ENCODE measurements at regions not wholly inside any gene's neighbourhood (a gene's known extent, or its start where the extent isn't known, plus 50 kb on each side); places are given as distances from the start of the nearest gene placed in this dataset.
"Not testable (repeated sequence)": the region's sequence is repeated elsewhere in the genome, so short reads cannot be mapped to it uniquely, and the experiment has no call there.

GRCh38 chr1:209187589-209187988, 395.9 kb upstream of the CAMK1G start:
- no peaks in the 10 kb centered on the region for H3K36me3 Mint-ChIP-seq (ENCODE audit: low read depth)
- H3K4me1 Mint-ChIP-seq (ENCODE audit: low read depth) = no peaks in the 10 kb centered on the region
- peaks cover 5% of the 10 kb centered on the region for H3K9me3 Mint-ChIP-seq
- no peak overlapping the region for H3K27ac Mint-ChIP-seq
- no peak overlapping the region for H3K4me3 Mint-ChIP-seq
- H3K27me3 Mint-ChIP-seq (ENCODE audit: low read depth) = no peaks in the 10 kb centered on the region

DNA sequence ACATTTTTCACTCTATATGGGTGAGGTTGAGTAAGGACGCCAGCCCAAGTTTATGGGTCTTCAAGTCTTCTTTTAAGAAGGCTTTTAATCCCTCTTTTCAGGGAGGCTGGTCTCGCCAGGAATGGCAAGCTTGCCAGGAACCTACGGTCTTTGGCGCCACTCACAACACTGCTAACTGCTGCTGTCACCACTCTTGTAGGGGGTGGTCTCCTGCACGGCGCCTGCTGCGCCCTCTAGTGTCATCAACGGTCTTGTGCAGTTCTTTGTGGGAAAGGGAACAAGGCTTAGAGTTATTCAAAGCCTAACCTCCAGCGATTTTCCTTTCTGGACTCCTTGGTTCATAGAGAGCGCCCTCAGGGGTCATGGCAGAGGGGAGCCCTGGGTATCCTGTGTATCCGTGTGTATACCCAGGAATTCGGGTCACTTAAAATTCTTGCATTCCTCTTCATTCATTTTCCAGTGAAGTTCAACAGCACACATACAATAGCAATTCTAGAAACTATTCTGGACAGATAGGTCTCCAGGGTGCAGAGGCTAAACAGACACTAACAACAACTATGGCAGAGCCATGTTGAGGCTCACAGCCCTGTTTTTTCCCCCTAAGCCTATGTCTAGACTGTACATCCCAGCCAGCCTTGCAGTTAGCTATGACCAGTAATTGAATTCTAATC, 392.8 kb upstream of the CAMK1G start:
- Mint-ChIP-seq H3K9me3 (peaks cover 10% of the 10 kb centered on the region), H3K27me3 (ENCODE audit: low read depth) (no peaks in the 10 kb centered on the region), H3K27ac (no peak overlapping the region), H3K4me1 (ENCODE audit: low read depth) (no peaks in the 10 kb centered on the region), H3K36me3 (ENCODE audit: low read depth) (no peaks in the 10 kb centered on the region), H3K4me3 (no peak overlapping the region)

- Mint-ChIP-seq H3K27me3 (ENCODE audit: low read depth) (no peaks in the 10 kb centered on the region), H3K36me3 (ENCODE audit: low read depth) (no peaks in the 10 kb centered on the region), H3K27ac (no peak overlapping the region), H3K4me3 (no peak overlapping the region), H3K9me3 (peaks cover 15% of the 10 kb centered on the region), H3K4me1 (ENCODE audit: low read depth) (no peaks in the 10 kb centered on the region)
Observed at GRCh38 chr1:209191262-209191634, 392.3 kb upstream of the CAMK1G start.

- H3K36me3 Mint-ChIP-seq (ENCODE audit: low read depth) = no peaks in the 10 kb centered on the region
- H3K4me3 Mint-ChIP-seq = no peak overlapping the region
Observed at GRCh38 chr1:209196140-209196539, 387.4 kb upstream of the CAMK1G start.

GRCh38 chr1:209198961-209199750, 384.4 kb upstream of the CAMK1G start:
- peaks cover 3% of the 10 kb centered on the region for H3K27me3 Mint-ChIP-seq (ENCODE audit: low read depth)
- H3K4me3 Mint-ChIP-seq = no peak overlapping the region
- H3K4me1 Mint-ChIP-seq (ENCODE audit: low read depth) = no peaks in the 10 kb centered on the region
- no peaks in the 10 kb centered on the region for H3K36me3 Mint-ChIP-seq (ENCODE audit: low read depth)
- H3K9me3 Mint-ChIP-seq = peaks cover 25% of the 10 kb centered on the region
- H3K27ac Mint-ChIP-seq = no peak overlapping the region

More at GRCh38 chr1:209196140-209196539, 387.4 kb upstream of the CAMK1G start:
- peaks cover 25% of the 10 kb centered on the region for H3K9me3 Mint-ChIP-seq
- H3K4me1 Mint-ChIP-seq (ENCODE audit: low read depth) = no peaks in the 10 kb centered on the region
- H3K27me3 Mint-ChIP-seq (ENCODE audit: low read depth) = peaks cover 3% of the 10 kb centered on the region
- no peak overlapping the region for H3K27ac Mint-ChIP-seq

- Mint-ChIP-seq H3K27ac (no peak overlapping the region), H3K27me3 (ENCODE audit: low read depth) (peaks cover 10% of the 10 kb centered on the region), H3K4me3 (no peak overlapping the region), H3K9me3 (peaks cover 25% of the 10 kb centered on the region), H3K4me1 (ENCODE audit: low read depth) (no peaks in the 10 kb centered on the region), H3K36me3 (ENCODE audit: low read depth) (no peaks in the 10 kb centered on the region)
Observed at GRCh38 chr1:209199822-209200221, 383.7 kb upstream of the CAMK1G start.

GRCh38 chr1:209202321-209202720, 381.2 kb upstream of the CAMK1G start:
- not testable (repeated sequence) for H3K4me3 Mint-ChIP-seq; H3K36me3 Mint-ChIP-seq (ENCODE audit: low read depth); H3K27ac Mint-ChIP-seq; H3K4me1 Mint-ChIP-seq (ENCODE audit: low read depth); H3K9me3 Mint-ChIP-seq
- H3K27me3 Mint-ChIP-seq (ENCODE audit: low read depth) = peaks cover 28% of the 10 kb centered on the region

GRCh38 chr1:209202830-209203532, 380.5 kb upstream of the CAMK1G start:
- Mint-ChIP-seq H3K27me3 (ENCODE audit: low read depth) (peaks cover 35% of the 10 kb centered on the region), H3K27ac (no peak overlapping the region)

DNA sequence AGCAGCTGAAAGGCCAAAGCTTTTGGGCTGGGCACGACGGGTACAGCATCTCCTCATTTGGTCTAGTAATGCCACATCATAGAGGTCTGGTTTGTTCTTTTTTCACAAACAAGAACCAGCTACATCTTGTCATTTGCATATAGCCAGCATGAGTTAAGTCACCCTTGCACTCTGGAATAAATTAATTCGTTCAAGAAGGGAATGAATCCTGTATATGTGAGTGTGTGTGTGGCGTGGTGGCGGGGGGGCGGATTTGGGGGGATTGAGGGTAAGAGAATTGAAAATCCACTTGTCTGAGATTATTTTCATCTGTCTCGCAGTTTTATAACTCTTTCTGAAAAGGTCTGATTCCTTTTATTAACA, 380.0 kb upstream of the CAMK1G start:
- no peaks in the 10 kb centered on the region for H3K4me1 Mint-ChIP-seq (ENCODE audit: low read depth)
- H3K9me3 Mint-ChIP-seq = no peaks in the 10 kb centered on the region
- no peak overlapping the region for H3K4me3 Mint-ChIP-seq
- H3K27ac Mint-ChIP-seq = no peak overlapping the region
- H3K36me3 Mint-ChIP-seq (ENCODE audit: low read depth) = no peaks in the 10 kb centered on the region
- H3K27me3 Mint-ChIP-seq (ENCODE audit: low read depth) = peaks cover 37% of the 10 kb centered on the region

More at GRCh38 chr1:209202830-209203532, 380.5 kb upstream of the CAMK1G start:
- no peaks in the 10 kb centered on the region for H3K9me3 Mint-ChIP-seq
- no peaks in the 10 kb centered on the region for H3K4me1 Mint-ChIP-seq (ENCODE audit: low read depth)
- H3K36me3 Mint-ChIP-seq (ENCODE audit: low read depth) = no peaks in the 10 kb centered on the region
- H3K4me3 Mint-ChIP-seq = no peak overlapping the region

GRCh38 chr1:209205039-209205438, 378.5 kb upstream of the CAMK1G start:
- H3K4me3 Mint-ChIP-seq = no peak overlapping the region
- H3K27ac Mint-ChIP-seq = no peak overlapping the region
- H3K36me3 Mint-ChIP-seq (ENCODE audit: low read depth) = no peaks in the 10 kb centered on the region
- H3K27me3 Mint-ChIP-seq (ENCODE audit: low read depth) = peaks cover 48% of the 10 kb centered on the region
- no peaks in the 10 kb centered on the region for H3K4me1 Mint-ChIP-seq (ENCODE audit: low read depth)
- no peaks in the 10 kb centered on the region for H3K9me3 Mint-ChIP-seq

DNA sequence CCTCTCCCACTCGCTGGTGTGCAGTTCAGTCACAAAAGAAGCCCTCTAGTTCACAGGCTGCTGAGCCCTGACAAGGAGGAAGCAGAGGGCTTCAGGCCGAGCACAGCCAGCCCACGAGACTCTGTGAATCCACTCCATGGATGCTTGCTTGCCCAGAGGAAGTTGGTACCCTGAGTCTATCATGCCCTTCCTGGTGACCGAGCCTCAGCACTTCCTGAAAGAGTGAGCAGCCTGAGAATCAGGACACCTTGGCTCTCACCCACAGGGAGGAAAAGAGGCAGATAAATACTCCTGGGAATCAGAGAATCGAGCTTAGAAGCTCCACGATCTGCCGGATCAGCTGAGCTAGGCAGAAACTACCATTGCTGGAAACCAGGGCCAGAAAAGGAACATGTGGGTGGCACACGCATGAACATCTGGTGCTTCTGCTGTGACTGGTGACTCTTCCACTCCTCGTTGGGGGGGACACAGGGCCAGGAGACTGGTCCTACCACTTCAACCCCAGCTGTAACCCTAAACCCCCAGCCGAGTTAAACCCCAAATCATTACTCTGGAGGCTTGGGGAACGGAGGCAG, 376.3 kb upstream of the CAMK1G start:
- Mint-ChIP-seq H3K4me1 (ENCODE audit: low read depth) (no peaks in the 10 kb centered on the region), H3K36me3 (ENCODE audit: low read depth) (no peaks in the 10 kb centered on the region), H3K9me3 (no peaks in the 10 kb centered on the region), H3K27me3 (ENCODE audit: low read depth) (peaks cover 52% of the 10 kb centered on the region), H3K4me3 (no peak overlapping the region), H3K27ac (no peak overlapping the region)

DNA sequence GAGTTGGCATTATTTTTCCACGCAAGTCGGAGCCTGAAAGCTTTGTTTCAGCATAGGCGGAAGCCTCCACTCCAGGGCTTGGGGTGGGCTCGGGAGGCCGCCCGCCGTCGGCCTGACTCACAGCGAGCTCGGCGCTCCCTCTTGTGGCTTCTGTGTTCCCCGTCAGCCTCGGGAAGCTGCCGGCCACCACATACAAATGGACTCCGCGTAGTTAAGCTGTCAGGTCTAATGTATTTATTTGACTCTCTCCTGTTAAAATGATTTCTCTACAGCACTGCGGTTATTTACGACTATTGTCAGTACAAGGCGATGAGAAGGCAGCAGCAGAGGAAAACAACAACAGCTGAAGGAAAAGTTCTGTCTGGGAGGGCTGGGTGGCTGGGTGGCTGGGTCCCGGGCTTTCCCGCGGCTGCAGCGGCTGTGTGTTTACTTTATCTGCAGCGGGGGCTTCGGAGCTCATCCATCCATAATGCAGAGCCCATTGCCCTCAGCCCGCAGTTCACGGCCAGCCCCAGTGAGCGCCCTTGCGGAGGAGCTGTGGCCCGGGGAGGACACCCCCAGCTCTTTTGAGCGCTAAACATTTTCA, 375.7 kb upstream of the CAMK1G start:
- Mint-ChIP-seq H3K4me1 (ENCODE audit: low read depth) (no peaks in the 10 kb centered on the region), H3K27me3 (ENCODE audit: low read depth) (peaks cover 58% of the 10 kb centered on the region), H3K4me3 (no peak overlapping the region), H3K36me3 (ENCODE audit: low read depth) (no peaks in the 10 kb centered on the region), H3K27ac (no peak overlapping the region), H3K9me3 (no peaks in the 10 kb centered on the region)

DNA sequence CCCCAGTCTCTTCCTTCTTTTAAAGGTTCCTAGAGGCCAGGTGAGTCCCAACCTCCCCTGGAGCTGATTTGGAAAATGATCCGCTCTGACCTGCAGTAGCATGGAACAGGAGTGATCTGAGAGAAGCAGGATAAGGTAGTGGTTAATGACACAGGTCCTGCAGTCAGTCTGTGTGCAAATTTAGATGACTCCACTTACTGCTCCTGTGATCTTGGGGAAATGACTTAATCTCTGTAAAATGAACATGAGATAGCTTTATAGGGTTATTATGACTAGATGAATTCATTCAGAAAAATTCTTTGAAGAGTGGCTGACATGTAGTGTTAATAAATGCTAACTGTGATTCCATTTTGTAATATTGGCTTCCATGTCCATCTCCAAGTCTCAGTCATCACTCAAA, 374.9 kb upstream of the CAMK1G start:
- peaks cover 58% of the 10 kb centered on the region for H3K27me3 Mint-ChIP-seq (ENCODE audit: low read depth)

GRCh38 chr1:209213989-209214388, 369.5 kb upstream of the CAMK1G start:
- no peak overlapping the region for H3K4me3 Mint-ChIP-seq
- H3K9me3 Mint-ChIP-seq = no peaks in the 10 kb centered on the region
- no peak overlapping the region for H3K27ac Mint-ChIP-seq
- no peaks in the 10 kb centered on the region for H3K36me3 Mint-ChIP-seq (ENCODE audit: low read depth)
- H3K4me1 Mint-ChIP-seq (ENCODE audit: low read depth) = no peaks in the 10 kb centered on the region
- peaks cover 17% of the 10 kb centered on the region for H3K27me3 Mint-ChIP-seq (ENCODE audit: low read depth)

More for the DNA sequence above, 374.9 kb upstream of the CAMK1G start:
- H3K36me3 Mint-ChIP-seq (ENCODE audit: low read depth) = no peaks in the 10 kb centered on the region
- no peak overlapping the region for H3K4me3 Mint-ChIP-seq
- H3K4me1 Mint-ChIP-seq (ENCODE audit: low read depth) = no peaks in the 10 kb centered on the region
- H3K9me3 Mint-ChIP-seq = no peaks in the 10 kb centered on the region
- no peak overlapping the region for H3K27ac Mint-ChIP-seq

All from T-helper 1 cell treated with Interleukin-12 subunit alpha and Interleukin-12 subunit beta and Interleukin-4 antibody, amounts not matched to agents 30 μg/mL and 1 μg/mL, for 36 hours (primary cell).